ENCODE measurements at regions not wholly inside any gene's neighbourhood (a gene's known extent, or its start where the extent isn't known, plus 50 kb on each side); places are given as distances from the start of the nearest gene placed in this dataset.

DNA sequence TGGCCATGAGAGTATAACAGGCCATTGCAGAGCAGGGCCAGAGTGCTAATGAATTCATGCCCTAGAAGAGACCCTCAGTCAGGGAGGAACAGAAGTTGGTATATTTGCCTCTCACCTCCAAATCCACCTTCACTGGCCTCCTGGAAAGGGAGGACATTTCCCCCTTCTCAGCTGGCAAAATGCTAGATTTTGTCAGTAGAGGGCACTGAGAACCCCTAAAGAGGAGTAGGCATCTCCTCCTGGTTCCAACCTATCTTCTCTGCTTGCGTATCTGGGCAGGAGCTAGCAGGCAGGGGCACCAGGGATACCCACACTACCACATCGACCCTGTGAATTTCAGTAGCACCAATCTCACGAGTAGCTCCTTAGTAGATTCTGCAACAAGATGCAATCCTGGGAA is 79.8 kb upstream of the GHITM start:
- TF ChIP-seq, protein P1, sequence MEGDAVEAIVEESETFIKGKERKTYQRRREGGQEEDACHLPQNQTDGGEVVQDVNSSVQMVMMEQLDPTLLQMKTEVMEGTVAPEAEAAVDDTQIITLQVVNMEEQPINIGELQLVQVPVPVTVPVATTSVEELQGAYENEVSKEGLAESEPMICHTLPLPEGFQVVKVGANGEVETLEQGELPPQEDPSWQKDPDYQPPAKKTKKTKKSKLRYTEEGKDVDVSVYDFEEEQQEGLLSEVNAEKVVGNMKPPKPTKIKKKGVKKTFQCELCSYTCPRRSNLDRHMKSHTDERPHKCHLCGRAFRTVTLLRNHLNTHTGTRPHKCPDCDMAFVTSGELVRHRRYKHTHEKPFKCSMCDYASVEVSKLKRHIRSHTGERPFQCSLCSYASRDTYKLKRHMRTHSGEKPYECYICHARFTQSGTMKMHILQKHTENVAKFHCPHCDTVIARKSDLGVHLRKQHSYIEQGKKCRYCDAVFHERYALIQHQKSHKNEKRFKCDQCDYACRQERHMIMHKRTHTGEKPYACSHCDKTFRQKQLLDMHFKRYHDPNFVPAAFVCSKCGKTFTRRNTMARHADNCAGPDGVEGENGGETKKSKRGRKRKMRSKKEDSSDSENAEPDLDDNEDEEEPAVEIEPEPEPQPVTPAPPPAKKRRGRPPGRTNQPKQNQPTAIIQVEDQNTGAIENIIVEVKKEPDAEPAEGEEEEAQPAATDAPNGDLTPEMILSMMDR (conservative IDR thresholded peaks at IDR 0.05): no peak
- no peak for TF ChIP-seq EZH2 (IDR thresholded peaks at IDR 0.05; ENCODE audit: low read depth)
